ENCODE measurements at regions not wholly inside any gene's neighbourhood (a gene's known extent, or its start where the extent isn't known, plus 50 kb on each side); places are given as distances from the start of the nearest gene placed in this dataset.

DNA sequence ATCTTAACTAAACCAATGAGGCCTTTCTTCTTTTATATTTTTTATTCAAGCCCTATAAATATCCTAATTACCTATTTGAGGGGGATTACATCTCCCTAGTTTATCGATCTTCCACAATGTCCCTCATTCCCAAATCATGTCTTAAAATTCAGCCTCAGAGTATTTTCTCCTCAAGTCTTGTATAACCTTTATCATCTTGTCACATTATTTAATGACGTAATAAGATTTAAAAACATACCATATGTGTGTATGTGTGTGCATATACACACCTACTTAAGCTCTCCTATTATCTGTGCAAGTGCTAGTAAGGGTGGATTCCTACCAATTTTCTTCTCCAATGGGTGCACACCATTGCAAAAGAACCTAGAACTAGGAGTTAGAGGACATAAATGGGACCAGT is 421.1 kb downstream of the FIGN start:
- TF ChIP-seq CTCF (IDR thresholded peaks at IDR 0.05; ENCODE audit: low read depth, low read length) (no peak), EZH2phosphoT487 (IDR thresholded peaks at IDR 0.05; ENCODE audit: low read depth) (no peak)

Measured in OCI-LY3 (cell line).